GM21786 (cell line): ENCODE measurements at regions not wholly inside any gene's neighbourhood (a gene's known extent, or its start where the extent isn't known, plus 50 kb on each side); places are given as distances from the start of the nearest gene placed in this dataset.
A peak's percentile ranks its signal among the peaks of the same experiment; 100 is the strongest.
"Not testable (repeated sequence)": the region's sequence is repeated elsewhere in the genome, so short reads cannot be mapped to it uniquely, and the experiment has no call there.

Source experiments
- ATAC-seq: cut with Tn5 transposase; IDR thresholded peaks from one replicate; pipeline ENCODE4 v1.9.1; 2021; ENCODE audit not compliant: unreplicated experiment

- peak; percentile 29 for ATAC-seq
Observed at GRCh38 chr5:99032234-99033013, 103.6 kb upstream of the CHD1 start.

GRCh38 chr5:99030906-99031440, 102.2 kb upstream of the CHD1 start:
- ATAC-seq = no peak

GRCh38 chr5:99029172-99029571, 100.4 kb upstream of the CHD1 start:
- ATAC-seq = no peak

DNA sequence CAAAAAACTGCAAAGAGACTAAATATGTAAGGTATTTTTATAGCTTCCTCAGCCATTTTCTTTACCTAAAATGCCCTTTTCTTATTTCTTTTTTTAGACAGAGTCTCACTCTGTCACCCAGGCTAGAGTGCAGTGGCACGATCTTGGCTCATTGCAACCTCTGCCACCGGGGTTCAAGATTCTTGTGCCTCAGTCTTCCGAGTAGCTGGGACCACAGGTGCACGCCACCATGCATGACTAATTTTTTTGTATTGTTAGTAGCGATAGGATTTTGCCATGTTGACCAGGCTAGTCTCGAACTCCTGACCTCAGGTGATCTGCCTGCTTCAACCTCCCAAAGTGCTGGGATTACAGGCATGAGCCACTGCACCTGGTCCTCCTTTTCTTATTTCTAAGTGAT, 99.4 kb upstream of the CHD1 start:
- ATAC-seq = not testable (repeated sequence)

GRCh38 chr5:99025298-99026045, 96.7 kb upstream of the CHD1 start:
- no peak for ATAC-seq

GRCh38 chr5:99023330-99023729, 94.5 kb upstream of the CHD1 start:
- ATAC-seq = no peak

DNA sequence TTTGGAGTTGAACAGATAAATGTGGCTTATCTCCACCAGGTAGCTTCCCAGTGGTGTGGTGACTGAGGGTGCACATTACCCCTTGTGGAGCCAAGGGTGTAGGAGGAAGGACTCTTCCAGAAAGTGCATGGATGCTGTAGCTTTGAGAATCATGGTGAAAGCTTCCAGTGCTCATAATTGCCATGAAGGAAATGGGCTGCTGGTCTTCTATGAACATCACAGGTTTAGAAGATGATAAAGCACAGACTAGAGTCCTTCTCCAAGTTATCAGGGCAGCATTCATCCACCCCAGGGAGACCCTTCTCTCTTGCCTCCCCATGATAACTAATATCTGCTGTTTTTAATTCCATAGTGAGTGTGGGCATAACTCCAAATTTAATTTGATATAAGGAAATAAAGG, 93.4 kb upstream of the CHD1 start:
- ATAC-seq = no peak

- no peak for ATAC-seq
Observed at GRCh38 chr5:99020698-99021048, 91.9 kb upstream of the CHD1 start.

DNA sequence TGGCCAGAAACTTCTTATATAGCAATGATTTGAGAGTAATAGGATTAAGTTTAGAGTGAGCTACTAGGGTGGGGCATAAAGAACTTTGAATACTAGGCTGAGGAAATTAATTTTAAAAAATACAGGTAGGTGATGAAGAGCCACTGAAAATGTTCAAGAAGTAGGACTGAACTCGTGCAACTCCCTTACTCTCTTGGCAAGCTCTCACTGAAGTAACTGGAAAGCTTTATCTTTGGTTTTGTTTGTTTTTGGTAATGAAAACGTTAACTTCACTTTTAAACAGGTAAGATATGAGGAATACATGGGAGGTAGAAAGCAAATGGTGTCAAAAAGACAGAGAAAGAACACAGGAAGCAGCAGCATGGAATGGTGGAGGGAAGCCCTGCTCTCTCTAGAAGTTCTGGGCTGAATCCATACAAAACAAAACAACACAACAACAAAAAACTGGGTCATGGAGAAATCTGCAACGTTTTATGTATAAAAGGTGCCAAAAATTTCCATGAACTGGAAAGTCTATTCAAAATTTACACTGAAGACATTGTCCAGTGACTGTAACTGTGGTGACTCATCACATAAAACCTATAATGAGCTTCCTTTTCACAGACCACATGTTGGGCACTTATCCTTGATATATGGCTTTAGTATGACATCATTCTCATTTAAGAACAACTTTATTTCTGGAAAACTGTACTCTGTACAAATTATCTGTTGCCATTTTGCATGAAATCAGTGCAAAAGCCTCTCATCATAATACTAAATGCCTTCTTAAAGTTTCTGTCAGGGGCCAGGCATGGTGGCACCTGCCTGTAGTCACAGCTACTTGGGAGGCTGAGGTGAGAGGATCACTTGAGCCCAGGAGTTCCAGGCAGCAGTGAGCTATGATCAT, 91.2 kb upstream of the CHD1 start:
- peak; percentile 63 for ATAC-seq

GRCh38 chr5:99019254-99019653, 90.4 kb upstream of the CHD1 start:
- ATAC-seq = no peak

DNA sequence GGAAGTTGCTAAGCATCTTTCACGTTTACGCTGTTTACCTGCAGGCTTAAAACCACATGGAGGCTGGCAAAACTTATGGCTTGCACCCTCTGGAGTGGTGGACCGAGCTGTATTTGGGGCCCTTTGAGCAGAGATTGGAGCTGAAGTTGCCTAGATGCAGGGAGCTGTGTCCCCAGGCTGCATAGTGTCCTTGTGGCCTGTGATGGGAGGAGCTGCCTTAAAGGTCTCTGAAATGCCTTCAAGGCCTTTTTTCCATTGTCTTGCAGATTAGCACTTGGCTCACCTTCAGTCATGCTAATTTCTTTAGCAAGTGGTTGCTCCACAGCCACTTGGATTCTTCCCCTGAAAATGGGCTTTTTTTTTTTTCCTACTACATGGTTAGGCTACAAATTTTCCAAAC, 81.5 kb upstream of the CHD1 start:
- no peak for ATAC-seq

DNA sequence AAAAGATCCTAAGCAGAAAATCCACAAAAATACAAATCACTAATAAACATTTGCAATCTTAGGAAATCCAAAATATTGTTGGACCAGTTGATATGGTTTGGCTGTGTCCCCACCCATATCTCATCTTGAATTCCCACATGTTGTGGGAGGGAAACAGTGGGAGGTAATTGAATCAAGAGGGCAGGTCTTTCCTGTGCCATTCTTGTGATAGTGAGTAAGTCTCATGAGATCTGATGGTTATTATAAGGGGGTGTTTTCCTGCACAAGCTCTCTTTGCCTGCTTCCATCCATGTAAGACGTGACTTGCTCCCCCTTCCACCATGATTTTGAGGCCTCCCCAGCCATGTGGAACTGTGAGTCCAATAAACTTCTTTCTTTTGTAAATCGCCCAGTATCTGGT, 79.2 kb upstream of the CHD1 start:
- ATAC-seq = not testable (repeated sequence)

GRCh38 chr5:99005506-99005905, 76.7 kb upstream of the CHD1 start:
- ATAC-seq = no peak

- ATAC-seq = peak; percentile 98
Observed at GRCh38 chr5:99004960-99005359, 76.2 kb upstream of the CHD1 start.

GRCh38 chr5:99000876-99001275, 72.1 kb upstream of the CHD1 start:
- no peak for ATAC-seq

DNA sequence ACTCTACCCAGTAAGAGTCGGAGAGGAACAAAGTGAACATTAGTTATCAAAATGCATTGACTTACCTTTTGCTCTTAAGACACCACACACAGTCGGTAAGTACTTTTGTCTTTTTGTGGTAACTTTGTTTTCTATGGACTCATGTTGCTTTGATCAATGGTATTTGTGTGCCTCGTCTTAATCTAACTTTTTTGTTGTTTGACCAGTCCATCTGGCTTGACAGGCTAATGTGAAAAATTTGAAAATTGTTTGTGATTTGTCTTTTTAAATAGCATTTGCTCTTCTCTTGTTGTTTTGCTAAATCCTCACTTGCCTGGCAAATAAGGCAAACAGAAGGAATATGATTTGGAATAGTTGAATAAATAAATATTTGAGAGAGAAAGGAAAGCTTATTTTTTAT, 71.4 kb upstream of the CHD1 start:
- no peak for ATAC-seq

DNA sequence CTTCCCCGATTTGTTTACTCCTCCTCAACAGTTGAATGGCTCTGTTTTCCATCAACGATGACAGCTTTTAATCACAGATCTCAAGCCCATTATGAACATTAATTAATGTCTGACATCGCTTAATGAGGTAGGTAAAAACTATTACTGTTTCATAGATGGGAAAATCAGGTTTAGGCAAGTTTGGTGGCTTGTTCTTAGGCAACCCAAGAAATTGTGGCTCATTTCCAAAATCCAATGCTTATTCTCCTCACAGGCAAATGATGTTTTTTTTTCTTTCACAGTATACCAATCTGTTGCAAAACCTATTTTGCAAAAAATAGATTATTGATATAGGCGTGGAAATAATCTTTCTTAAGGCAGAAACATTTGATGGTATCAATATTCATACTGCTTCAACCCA, 70.8 kb upstream of the CHD1 start:
- no peak for ATAC-seq

DNA sequence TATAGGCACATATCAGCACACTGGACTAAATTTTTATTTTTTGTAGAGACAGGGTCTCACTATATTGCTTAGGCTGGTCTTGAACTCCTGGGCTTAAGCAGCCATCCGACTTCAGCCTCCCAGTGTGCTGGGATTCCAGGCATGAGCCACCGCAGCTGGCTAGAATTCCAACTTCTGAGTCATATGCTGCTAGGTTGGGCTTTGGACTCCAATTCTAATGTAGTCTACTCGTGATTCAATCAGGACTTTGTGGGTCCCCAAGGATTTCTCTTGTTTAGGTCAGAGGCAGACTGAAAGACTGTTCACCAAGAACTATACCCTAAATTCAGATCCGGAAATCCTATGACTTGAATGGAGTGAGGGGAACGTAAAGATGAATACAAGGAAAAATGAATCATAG, 68.2 kb upstream of the CHD1 start:
- no peak for ATAC-seq

GRCh38 chr5:98994611-98995010, 65.8 kb upstream of the CHD1 start:
- no peak for ATAC-seq

- ATAC-seq = no peak
Observed at GRCh38 chr5:98993512-98993911, 64.7 kb upstream of the CHD1 start.

DNA sequence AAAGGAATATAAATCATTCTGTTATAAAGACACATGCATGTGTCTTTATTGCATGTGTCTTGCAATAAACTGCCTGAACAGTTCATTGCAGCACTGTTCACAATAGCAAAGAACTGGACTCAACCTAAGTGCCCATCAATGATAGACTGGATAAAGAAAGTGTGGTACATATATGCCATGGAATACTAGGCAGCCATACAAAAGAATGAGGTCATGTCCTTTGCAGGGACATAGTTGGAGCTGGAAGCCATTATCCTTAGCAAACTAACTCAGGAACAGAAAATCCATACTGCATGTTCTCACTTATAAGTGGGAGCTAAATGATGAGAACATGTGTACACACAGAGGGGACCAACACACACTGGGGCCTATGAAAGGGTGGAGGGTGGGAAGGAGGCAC, 63.7 kb upstream of the CHD1 start:
- ATAC-seq = no peak
